WERI-Rb-1 (cell line): ENCODE measurements at regions not wholly inside any gene's neighbourhood (a gene's known extent, or its start where the extent isn't known, plus 50 kb on each side); places are given as distances from the start of the nearest gene placed in this dataset.

Source experiments
- DNase-seq: peaks from one replicate; pipeline ENCODE4 v3.0.0-alpha.2; 2020
- H3K27ac ChIP-seq: fragments of 250-450 bp; sonication (Bioruptor Pico); 2 replicates; pipeline ENCODE4 v1.5.1; 2020; ENCODE audit warnings: mild to moderate bottlenecking, moderate library complexity
- H3K27me3 ChIP-seq: fragments of 250-450 bp; sonication (Bioruptor Pico); 2 replicates; pipeline ENCODE4 v1.5.1; 2021; ENCODE audit warnings: mild to moderate bottlenecking, low read depth, moderate library complexity; ENCODE audit not compliant: insufficient read depth, severe bottlenecking
- H3K36me3 ChIP-seq: fragments of 250-450 bp; sonication (Bioruptor Pico); 2 replicates; pipeline ENCODE4 v1.5.1; 2020; ENCODE audit warnings: mild to moderate bottlenecking, moderate library complexity
- H3K4me3 ChIP-seq: 2 replicates; pipeline ENCODE4 v1.5.1; 2011; ENCODE audit warnings: low read depth, mild to moderate bottlenecking, control low read depth, low read length
- H3K9me3 ChIP-seq: fragments of 250-450 bp; sonication (Bioruptor Pico); 2 replicates; pipeline ENCODE4 v1.5.1; 2021; ENCODE audit warnings: mild to moderate bottlenecking, moderate library complexity; ENCODE audit not compliant: severe bottlenecking
- TF ChIP-seq, protein P1 (sequence below): IDR thresholded peaks from 2 replicates; pipeline ENCODE4 v1.5.1; 2011; ENCODE audit warnings: low read depth, mild to moderate bottlenecking, control low read depth, inconsistent platforms, low read length

DNA sequence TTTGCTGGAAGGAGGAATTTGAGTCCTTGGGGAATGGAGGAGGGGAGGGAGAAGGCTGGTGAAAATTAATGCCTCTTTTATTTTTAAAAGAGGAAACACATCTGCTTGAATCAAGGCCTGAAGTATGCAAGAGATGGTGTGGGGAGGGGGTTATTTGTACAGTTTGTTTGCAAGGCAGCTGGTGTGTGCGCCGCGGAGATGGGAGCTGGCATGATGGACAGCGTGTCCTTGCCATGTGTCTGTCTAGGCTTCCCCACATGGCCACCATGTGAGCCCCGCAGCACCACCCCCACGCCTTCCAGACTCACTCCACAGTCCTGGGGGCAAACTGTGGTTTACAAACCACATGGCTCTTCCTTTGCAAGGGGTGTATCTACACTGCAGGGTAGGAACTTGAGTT lies 154.8 kb upstream of the APCDD1 start:
- Histone ChIP-seq H3K27ac (no peak overlapping the region), H3K9me3 (no peaks in the 10 kb centered on the region), H3K4me3 (no peak overlapping the region), H3K27me3 (no peaks in the 10 kb centered on the region), H3K36me3 (no peaks in the 10 kb centered on the region)
- no peak for DNase-seq
- TF ChIP-seq, protein P1, sequence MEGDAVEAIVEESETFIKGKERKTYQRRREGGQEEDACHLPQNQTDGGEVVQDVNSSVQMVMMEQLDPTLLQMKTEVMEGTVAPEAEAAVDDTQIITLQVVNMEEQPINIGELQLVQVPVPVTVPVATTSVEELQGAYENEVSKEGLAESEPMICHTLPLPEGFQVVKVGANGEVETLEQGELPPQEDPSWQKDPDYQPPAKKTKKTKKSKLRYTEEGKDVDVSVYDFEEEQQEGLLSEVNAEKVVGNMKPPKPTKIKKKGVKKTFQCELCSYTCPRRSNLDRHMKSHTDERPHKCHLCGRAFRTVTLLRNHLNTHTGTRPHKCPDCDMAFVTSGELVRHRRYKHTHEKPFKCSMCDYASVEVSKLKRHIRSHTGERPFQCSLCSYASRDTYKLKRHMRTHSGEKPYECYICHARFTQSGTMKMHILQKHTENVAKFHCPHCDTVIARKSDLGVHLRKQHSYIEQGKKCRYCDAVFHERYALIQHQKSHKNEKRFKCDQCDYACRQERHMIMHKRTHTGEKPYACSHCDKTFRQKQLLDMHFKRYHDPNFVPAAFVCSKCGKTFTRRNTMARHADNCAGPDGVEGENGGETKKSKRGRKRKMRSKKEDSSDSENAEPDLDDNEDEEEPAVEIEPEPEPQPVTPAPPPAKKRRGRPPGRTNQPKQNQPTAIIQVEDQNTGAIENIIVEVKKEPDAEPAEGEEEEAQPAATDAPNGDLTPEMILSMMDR: no peak

GRCh38 chr18:10300739-10301138 lies 153.7 kb upstream of the APCDD1 start:
- Histone ChIP-seq H3K9me3 (no peaks in the 10 kb centered on the region), H3K27ac (no peak overlapping the region), H3K27me3 (no peaks in the 10 kb centered on the region), H3K36me3 (no peaks in the 10 kb centered on the region), H3K4me3 (no peak overlapping the region)
- no peak for DNase-seq
- TF ChIP-seq, protein P1: no peak

- TF ChIP-seq, protein P1: no peak
- Histone ChIP-seq H3K27ac (no peak overlapping the region), H3K36me3 (no peaks in the 10 kb centered on the region), H3K27me3 (no peaks in the 10 kb centered on the region), H3K4me3 (no peak overlapping the region), H3K9me3 (no peaks in the 10 kb centered on the region)
- DNase-seq: no peak
Measured at GRCh38 chr18:10301831-10302483, 152.5 kb upstream of the APCDD1 start.

- no peak overlapping the region for H3K27ac ChIP-seq
- no peaks in the 10 kb centered on the region for H3K9me3 ChIP-seq
- TF ChIP-seq, protein P1: no peak
- DNase-seq: no peak
- no peak overlapping the region for H3K4me3 ChIP-seq
- H3K36me3 ChIP-seq: no peaks in the 10 kb centered on the region
- no peaks in the 10 kb centered on the region for H3K27me3 ChIP-seq
Measured at GRCh38 chr18:10303171-10303570, 151.3 kb upstream of the APCDD1 start.

GRCh38 chr18:10304853-10305252 lies 149.6 kb upstream of the APCDD1 start:
- H3K27me3 ChIP-seq: no peaks in the 10 kb centered on the region
- TF ChIP-seq, protein P1: no peak
- H3K9me3 ChIP-seq: no peaks in the 10 kb centered on the region
- H3K36me3 ChIP-seq: no peaks in the 10 kb centered on the region
- no peak for DNase-seq
- H3K4me3 ChIP-seq: no peak overlapping the region
- no peak overlapping the region for H3K27ac ChIP-seq

GRCh38 chr18:10306779-10307178 lies 147.7 kb upstream of the APCDD1 start:
- TF ChIP-seq, protein P1: no peak
- no peak overlapping the region for H3K27ac ChIP-seq
- H3K36me3 ChIP-seq: no peaks in the 10 kb centered on the region
- DNase-seq: no peak
- no peaks in the 10 kb centered on the region for H3K9me3 ChIP-seq
- H3K27me3 ChIP-seq: no peaks in the 10 kb centered on the region
- no peak overlapping the region for H3K4me3 ChIP-seq
